Heart left ventricle (tissue), 16 donors: ENCODE measurements at regions not wholly inside any gene's neighbourhood (a gene's known extent, or its start where the extent isn't known, plus 50 kb on each side); places are given as distances from the start of the nearest gene placed in this dataset.

Experiments used
- ATAC-seq, 4 donors: fragments of 200-7000 bp; cut with Tn5 transposase; one replicate each; pipeline ENCODE4 v1.9.1; 2020 to 2022; ENCODE audit warnings: moderate library complexity in 4 of 4, mild to moderate bottlenecking in 3 of 4, moderate number of reproducible peaks in 1 of 4
- DNase-seq, 5 donors: peaks; one replicate each; pipeline ENCODE4 v3.0.0-alpha.2; 2020
- H3K27ac ChIP-seq, 12 donors: fragments of 200-600 bp; sonication (generic) in 4 of 12; one replicate each; pipeline versions ENCODE4 v1.5.0 to v1.8.0; 2016 to 2022; ENCODE audit warnings: mild to moderate bottlenecking in 2 of 12
- H3K27me3 ChIP-seq, 9 donors: fragments of 200-600 bp; sonication (generic) in 2 of 9; one replicate each; pipeline versions ENCODE4 v1.5.1 to v1.8.0; 2016 to 2022; ENCODE audit warnings: mild to moderate bottlenecking in 3 of 9
- H3K36me3 ChIP-seq, 9 donors: fragments of 200-600 bp; sonication (generic) in 2 of 9; one replicate each; pipeline versions ENCODE4 v1.5.0 to v1.8.0; 2018 to 2022; ENCODE audit warnings: mild to moderate bottlenecking in 2 of 9
- H3K4me1 ChIP-seq, 12 donors: fragments of 200-600 bp; sonication (generic) in 4 of 12; one replicate each; pipeline versions ENCODE4 v1.5.0 to v1.8.0; 2016 to 2022; ENCODE audit warnings: mild to moderate bottlenecking in 3 of 12
- H3K4me3 ChIP-seq, 12 donors: fragments of 200-600 bp; sonication (generic) in 4 of 12; one replicate each; pipeline versions ENCODE4 v1.5.0 to v1.8.0; 2017 to 2022; ENCODE audit warnings: mild to moderate bottlenecking in 9 of 12, moderate library complexity in 4 of 12
- H3K9me3 ChIP-seq, 12 donors: fragments of 200-600 bp; sonication (generic) in 4 of 12; one replicate each; pipeline versions ENCODE4 v1.5.0 to v1.8.0; 2016 to 2022; ENCODE audit warnings: mild to moderate bottlenecking in 1 of 12
- CTCF ChIP-seq, 12 donors: fragments of 200-600 bp; sonication (generic) in 4 of 12; IDR thresholded peaks; one replicate each; pipeline versions ENCODE4 v1.5.0 to v1.8.0; 2018 to 2022; ENCODE audit warnings: antibody characterized with exemption in 12 of 12, mild to moderate bottlenecking in 5 of 12
- POLR2A ChIP-seq, 2 donors: fragments of 450-650 bp; IDR thresholded peaks; one replicate each; pipeline ENCODE4 v1.6.1; 2017; ENCODE audit warnings: antibody characterized with exemption in 2 of 2, mild to moderate bottlenecking in 2 of 2, moderate library complexity in 2 of 2
- WGBS, 4 donors: extraction: QIAGEN DNeasy Blood & Tissue Kit in 2 of 4; methylation state at CpG; one replicate each; pipeline versions ENCODE4 v1.1.5 to v1.1.7; 2013 to 2018; 5-methylcytosine and 5-hydroxymethylcytosine counted together
- intact Hi-C, 10 donors: fragments of 100-400 bp; cut with DNase I; formaldehyde crosslinking; loops; one replicate each; pipeline versions ENCODE4 v1.11.1 to v1.14.2; 2022
- donor health status: ischemic (EF 13 %, LVEDD 7.1; RV severe dilation, severe dysfunction).
- donor health status: healthy with polysubstance abuse.
- donor health status: DM: no; HTN: yes; CAD: no.
- donor health status: DM: no; HTN: no; CAD: no.
- donor health status: ischemic (EF 25% LVEDD 6.9; RV normal size, moderate dysfunction).
- donor health status: ischemic (EF 25% LVEDD 5.7; RV mildly dilated, moderate dysfunction).
- donor health status: healthy.
- donor health status: DM: yes; HTN: yes; CAD: no.
- donor health status: ischemic (EF 35%, LVEDD 5.7; RV mildly dilated, moderate dysfunction).
- donor health status: nonischemic (EF 11% LVEDD 7.7; RV severe dilation, severe dysfunction).
- donor health status: DM: yes; HTN: yes; CAD: no.
- donor health status: PGD.
- donor health status: ischemic (EF 29% LVEDD 5.4; RV normal size, mild dysfunction).
- donor health status: nonischemic (EF 23%, LVEDD 6.1; RV moderate dilation, normal function).

- peaks cover 0 to 7% (median 0%) of the 10 kb centered on the region in 9 donors for H3K27me3 ChIP-seq
- H3K4me3 ChIP-seq = no peak overlapping the region
- ATAC-seq = no peak
- DNase-seq = no peak
- TF ChIP-seq POLR2A (IDR thresholded peaks at IDR 0.05) (no peak), CTCF (IDR thresholded peaks at IDR 0.05) (no peak)
- no peak overlapping the region for H3K27ac ChIP-seq
- peaks cover 0 to 6% (median 0%) of the 10 kb centered on the region in 12 donors for H3K9me3 ChIP-seq
- no peaks in the 10 kb centered on the region for H3K4me1 ChIP-seq
- H3K36me3 ChIP-seq = no peaks in the 10 kb centered on the region
- intact Hi-C loops = no loop called here
- 41 to 65% (median 52%) methylated on average over 6 of the region's 6 CpGs for WGBS, 4 donors
Observed at GRCh38 chr20:52681288-52681687, 290.9 kb upstream of the TSHZ2 start.

- 57 to 69% (median 61%) methylated on average over 2 of the region's 2 CpGs for WGBS, 4 donors
- TF ChIP-seq CTCF (IDR thresholded peaks at IDR 0.05) (no peak), POLR2A (IDR thresholded peaks at IDR 0.05) (no peak)
Observed at GRCh38 chr20:52677216-52677615, 294.9 kb upstream of the TSHZ2 start.

GRCh38 chr20:52676283-52676995, 295.7 kb upstream of the TSHZ2 start:
- TF ChIP-seq POLR2A (IDR thresholded peaks at IDR 0.05) = no peak
- no peak for TF ChIP-seq CTCF (IDR thresholded peaks at IDR 0.05)
- peaks cover 0 to 17% (median 0%) of the 10 kb centered on the region in 12 donors for H3K9me3 ChIP-seq
- peaks cover 0 to 9% (median 0%) of the 10 kb centered on the region in 9 donors for H3K27me3 ChIP-seq
- intact Hi-C loops = no loop called here
- H3K4me1 ChIP-seq = no peaks in the 10 kb centered on the region
- ATAC-seq (no peak), DNase-seq (no peak)
- H3K36me3 ChIP-seq = no peaks in the 10 kb centered on the region
- no peak overlapping the region for H3K4me3 ChIP-seq
- H3K27ac ChIP-seq = no peak overlapping the region
- 71 to 79% (median 77%) methylated on average over 13 of the region's 13 CpGs for WGBS, 4 donors

More at GRCh38 chr20:52677216-52677615, 294.9 kb upstream of the TSHZ2 start:
- H3K27ac ChIP-seq = no peak overlapping the region
- H3K27me3 ChIP-seq = peaks cover 0 to 9% (median 0%) of the 10 kb centered on the region in 9 donors
- no peaks in the 10 kb centered on the region for H3K4me1 ChIP-seq
- H3K4me3 ChIP-seq = no peak overlapping the region
- no peak for ATAC-seq
- no peaks in the 10 kb centered on the region for H3K36me3 ChIP-seq
- DNase-seq = no peak
- intact Hi-C loops = no loop called here
- peaks cover 0 to 17% (median 0%) of the 10 kb centered on the region in 12 donors for H3K9me3 ChIP-seq

- Histone ChIP-seq H3K4me1 (no peaks in the 10 kb centered on the region), H3K27me3 (peaks cover 0 to 9% (median 0%) of the 10 kb centered on the region in 9 donors), H3K36me3 (no peaks in the 10 kb centered on the region), H3K4me3 (no peak overlapping the region), H3K27ac (no peak overlapping the region), H3K9me3 (peaks cover 0 to 17% (median 0%) of the 10 kb centered on the region in 12 donors)
- no peak for DNase-seq
- WGBS, 4 donors = 77 to 83% (median 78%) methylated on average over 4 of the region's 4 CpGs
- intact Hi-C loops = no loop called here
- no peak for TF ChIP-seq CTCF (IDR thresholded peaks at IDR 0.05)
- TF ChIP-seq POLR2A (IDR thresholded peaks at IDR 0.05) = no peak
- ATAC-seq = no peak
Observed at GRCh38 chr20:52675375-52675774, 296.8 kb upstream of the TSHZ2 start.
